HT1080 (cell line): ENCODE measurements at regions not wholly inside any gene's neighbourhood (a gene's known extent, or its start where the extent isn't known, plus 50 kb on each side); places are given as distances from the start of the nearest gene placed in this dataset.
A peak's percentile ranks its signal among the peaks of the same experiment; 100 is the strongest.
"Not testable (repeated sequence)": the region's sequence is repeated elsewhere in the genome, so short reads cannot be mapped to it uniquely, and the experiment has no call there.

Source experiments
- DNase-seq: peaks from one replicate; pipeline ENCODE4 v3.0.0-alpha.2; 2015; ENCODE audit warnings: low read depth

GRCh38 chr12:124218243-124218560 lies 76.7 kb upstream of the RFLNA start:
- DNase-seq, result no peak

- DNase-seq, result not testable (repeated sequence)
Measured at GRCh38 chr12:124218650-124219049, 76.2 kb upstream of the RFLNA start.

- DNase-seq, result no peak
Measured at GRCh38 chr12:124222368-124223245, 72.3 kb upstream of the RFLNA start.

- DNase-seq, result peak; percentile 15
Measured at GRCh38 chr12:124223733-124224138, 71.2 kb upstream of the RFLNA start.

- no peak for DNase-seq
Measured at GRCh38 chr12:124224535-124225110, 70.3 kb upstream of the RFLNA start.

- DNase-seq, result no peak
Measured at GRCh38 chr12:124225730-124226129, 69.2 kb upstream of the RFLNA start.

GRCh38 chr12:124227951-124228711 lies 66.8 kb upstream of the RFLNA start:
- no peak for DNase-seq

GRCh38 chr12:124229520-124229919 lies 65.4 kb upstream of the RFLNA start:
- no peak for DNase-seq

GRCh38 chr12:124230117-124230757 lies 64.7 kb upstream of the RFLNA start:
- no peak for DNase-seq

- no peak for DNase-seq
Measured at GRCh38 chr12:124230789-124231188, 64.1 kb upstream of the RFLNA start.

GRCh38 chr12:124231980-124232653 lies 62.8 kb upstream of the RFLNA start:
- DNase-seq, result no peak

GRCh38 chr12:124232654-124232987 lies 62.3 kb upstream of the RFLNA start:
- DNase-seq, result no peak

- DNase-seq, result peak; percentile 82
Measured at GRCh38 chr12:124233041-124233796, 61.7 kb upstream of the RFLNA start.

- DNase-seq, result peak; percentile 8
Measured at GRCh38 chr12:124233846-124234640, 60.9 kb upstream of the RFLNA start.

GRCh38 chr12:124236625-124237031 lies 58.3 kb upstream of the RFLNA start:
- DNase-seq, result peak; percentile 77

- no peak for DNase-seq
Measured at GRCh38 chr12:124238886-124239285, 56.0 kb upstream of the RFLNA start.

GRCh38 chr12:124240493-124240892 lies 54.4 kb upstream of the RFLNA start:
- peak; percentile 69 for DNase-seq

- no peak for DNase-seq
Measured at GRCh38 chr12:124241776-124242528, 52.9 kb upstream of the RFLNA start.

GRCh38 chr12:124242529-124243065 lies 52.3 kb upstream of the RFLNA start:
- no peak for DNase-seq
